Naive thymus-derived CD4-positive, alpha-beta T cell (primary cell): ENCODE measurements at regions not wholly inside any gene's neighbourhood (a gene's known extent, or its start where the extent isn't known, plus 50 kb on each side); places are given as distances from the start of the nearest gene placed in this dataset.

Source experiments
- ATAC-seq: fragments of 150-1000 bp; cut with Tn5 transposase; 2 replicates; pipeline ENCODE4 v1.10.0; 2021; ENCODE audit warnings: mild to moderate bottlenecking, moderate library complexity
- CTCF ChIA-PET: fragments of 350-600 bp; sonication (Branson Sonifier 250); formaldehyde crosslinking; loops from one replicate; lab custom pipeline; 2021; ENCODE audit warnings: antibody characterized with exemption; lab: Charles Lee
- POLR2A ChIA-PET: fragments of 350-600 bp; sonication (Branson Sonifier 250); formaldehyde crosslinking; loops from one replicate; lab custom pipeline; 2021; ENCODE audit warnings: antibody characterized with exemption, inconsistent platforms; lab: Charles Lee
- DNase-seq, 9 donors: peaks; one replicate each; pipeline versions ENCODE4 v3.0.0 to v3.0.0-alpha.2; 2020 to 2022; ENCODE audit warnings: mixed read lengths in 1 of 9
- H3K27ac ChIP-seq: one replicate; pipeline ENCODE4 v1.7.0; 2013; ENCODE audit warnings: mild to moderate bottlenecking, low read depth, low read length, moderate library complexity
- H3K27me3 ChIP-seq, 2 donors: one replicate each; pipeline ENCODE4 v1.7.0; 2013; ENCODE audit warnings: low read length in 2 of 2, mild to moderate bottlenecking in 2 of 2, moderate library complexity in 2 of 2; ENCODE audit not compliant: control insufficient read depth in 2 of 2, insufficient read depth in 2 of 2
- H3K36me3 ChIP-seq, 3 experiments: 1 replicate in 2 of 3; 2 replicates in 1 of 3; pipeline ENCODE4 v1.7.0; 2013; ENCODE audit warnings: low read length in 3 of 3, mild to moderate bottlenecking in 3 of 3, moderate library complexity in 1 of 3; ENCODE audit not compliant: insufficient read depth in 3 of 3, control insufficient read depth in 2 of 3
- H3K4me1 ChIP-seq, 2 donors: one replicate each; pipeline ENCODE4 v1.7.0; 2013; ENCODE audit warnings: low read length in 2 of 2, mild to moderate bottlenecking in 2 of 2, moderate library complexity in 1 of 2; ENCODE audit not compliant: control insufficient read depth in 2 of 2, insufficient read depth in 2 of 2
- H3K4me3 ChIP-seq: 2 replicates; pipeline ENCODE4 v1.7.0; 2013; ENCODE audit warnings: mild to moderate bottlenecking, low read length
- H3K9me3 ChIP-seq, 3 experiments: 1 replicate in 2 of 3; 2 replicates in 1 of 3; pipeline ENCODE4 v1.7.0; 2013; ENCODE audit warnings: low read length in 3 of 3; ENCODE audit not compliant: control insufficient read depth in 2 of 3
- H3K27ac Mint-ChIP-seq, 9 donors: one replicate each; pipeline ENCODE4 v1.8.0; 2020 to 2022; ENCODE audit warnings: mixed read lengths in 9 of 9, mild to moderate bottlenecking in 8 of 9, moderate library complexity in 5 of 9, inconsistent platforms in 2 of 9
- H3K27me3 Mint-ChIP-seq, 5 donors: one replicate each; pipeline ENCODE4 v1.8.0; 2021 to 2022; ENCODE audit warnings: mixed read lengths in 5 of 5, mild to moderate bottlenecking in 1 of 5
- H3K36me3 Mint-ChIP-seq, 5 donors: one replicate each; pipeline ENCODE4 v1.8.0; 2020 to 2022; ENCODE audit warnings: mixed read lengths in 5 of 5, mild to moderate bottlenecking in 3 of 5, inconsistent platforms in 1 of 5
- H3K4me1 Mint-ChIP-seq, 7 donors: one replicate each; pipeline ENCODE4 v1.8.0; 2020 to 2022; ENCODE audit warnings: mixed read lengths in 7 of 7, mild to moderate bottlenecking in 3 of 7, inconsistent platforms in 1 of 7
- H3K4me3 Mint-ChIP-seq, 10 donors: one replicate each; pipeline ENCODE4 v1.8.0; 2020 to 2022; ENCODE audit warnings: mild to moderate bottlenecking in 10 of 10, mixed read lengths in 10 of 10, moderate library complexity in 6 of 10, inconsistent platforms in 2 of 10
- H3K9me3 Mint-ChIP-seq, 11 donors: one replicate each; pipeline ENCODE4 v1.8.0; 2020 to 2022; ENCODE audit warnings: mixed read lengths in 11 of 11, mild to moderate bottlenecking in 4 of 11, inconsistent platforms in 1 of 11, moderate library complexity in 1 of 11
- intact Hi-C, 2 donors: fragments of 100-400 bp; cut with micrococcal nuclease; formaldehyde crosslinking; loops; one replicate each; pipeline ENCODE4 v1.15.1; 2023

- no peaks in the 10 kb centered on the region for H3K27me3 ChIP-seq
- no peaks in the 10 kb centered on the region for H3K4me1 ChIP-seq
- no peak overlapping the region for H3K4me3 ChIP-seq
- DNase-seq (no peak), ATAC-seq (no peak)
- no peaks in the 10 kb centered on the region for H3K9me3 ChIP-seq
- peaks cover 0 to 1% (median 0%) of the 10 kb centered on the region in 11 donors for H3K9me3 Mint-ChIP-seq
- ChIA-PET CTCF (no interaction called here), POLR2A (no interaction called here)
- H3K36me3 ChIP-seq, result no peaks in the 10 kb centered on the region
- no peaks in the 10 kb centered on the region for H3K27me3 Mint-ChIP-seq
- intact Hi-C loops, result no loop called here
- no peaks in the 10 kb centered on the region for H3K4me1 Mint-ChIP-seq
- H3K4me3 Mint-ChIP-seq, result no peak overlapping the region
- no peak overlapping the region for H3K27ac Mint-ChIP-seq
- no peaks in the 10 kb centered on the region for H3K36me3 Mint-ChIP-seq
- no peak overlapping the region for H3K27ac ChIP-seq
These were observed 1090.3 kb downstream of the HACE1 start for GRCh38 chr6:103769431-103769830.

GRCh38 chr6:103750603-103751002 is 1109.1 kb downstream of the HACE1 start:
- DNase-seq, result no peak
- Mint-ChIP-seq H3K27ac (no peak overlapping the region), H3K9me3 (peaks cover 0 to 3% (median 0%) of the 10 kb centered on the region in 11 donors), H3K27me3 (no peaks in the 10 kb centered on the region), H3K36me3 (no peaks in the 10 kb centered on the region), H3K4me3 (no peak overlapping the region), H3K4me1 (no peaks in the 10 kb centered on the region)
- H3K27me3 ChIP-seq, result no peaks in the 10 kb centered on the region
- no peaks in the 10 kb centered on the region for H3K9me3 ChIP-seq
- intact Hi-C loops, result no loop called here
- CTCF ChIA-PET, result no interaction called here
- ATAC-seq, result no peak
- no peak overlapping the region for H3K27ac ChIP-seq
- no peaks in the 10 kb centered on the region for H3K4me1 ChIP-seq
- no peak overlapping the region for H3K4me3 ChIP-seq
- H3K36me3 ChIP-seq, result no peaks in the 10 kb centered on the region
- POLR2A ChIA-PET, result no interaction called here

GRCh38 chr6:103734016-103734415 is 1125.7 kb downstream of the HACE1 start:
- DNase-seq (no peak), ATAC-seq (no peak)
- intact Hi-C loops, result no loop called here
- Mint-ChIP-seq H3K4me1 (no peaks in the 10 kb centered on the region), H3K27me3 (no peaks in the 10 kb centered on the region), H3K4me3 (no peak overlapping the region), H3K27ac (no peak overlapping the region), H3K36me3 (no peaks in the 10 kb centered on the region), H3K9me3 (peaks cover 0 to 16% (median 3%) of the 10 kb centered on the region in 11 donors)
- H3K27me3 ChIP-seq, result no peaks in the 10 kb centered on the region
- ChIA-PET POLR2A (no interaction called here), CTCF (no interaction called here)
- no peaks in the 10 kb centered on the region for H3K4me1 ChIP-seq
- H3K9me3 ChIP-seq, result no peaks in the 10 kb centered on the region
- H3K4me3 ChIP-seq, result no peak overlapping the region
- no peak overlapping the region for H3K27ac ChIP-seq
- H3K36me3 ChIP-seq, result no peaks in the 10 kb centered on the region

- CTCF ChIA-PET, result no interaction called here
- no peaks in the 10 kb centered on the region for H3K27me3 ChIP-seq
- intact Hi-C loops, result no loop called here
These were observed 1130.1 kb downstream of the HACE1 start for GRCh38 chr6:103729658-103730057.

GRCh38 chr6:103723438-103724322 is 1136.0 kb downstream of the HACE1 start:
- no peak overlapping the region for H3K4me3 ChIP-seq
- CTCF ChIA-PET, result no interaction called here
- no peaks in the 10 kb centered on the region for H3K36me3 Mint-ChIP-seq
- H3K4me1 ChIP-seq, result no peaks in the 10 kb centered on the region
- H3K4me1 Mint-ChIP-seq, result no peaks in the 10 kb centered on the region
- H3K27ac ChIP-seq, result no peak overlapping the region
- POLR2A ChIA-PET, result no interaction called here
- no peak for DNase-seq
- intact Hi-C loops, result no loop called here
- H3K27ac Mint-ChIP-seq, result no peak overlapping the region
- no peak overlapping the region for H3K4me3 Mint-ChIP-seq
- peaks cover 0 to 6% (median 0%) of the 10 kb centered on the region in 11 donors for H3K9me3 Mint-ChIP-seq
- H3K9me3 ChIP-seq, result no peaks in the 10 kb centered on the region
- ATAC-seq, result no peak
- no peaks in the 10 kb centered on the region for H3K27me3 Mint-ChIP-seq
- no peaks in the 10 kb centered on the region for H3K27me3 ChIP-seq
- no peaks in the 10 kb centered on the region for H3K36me3 ChIP-seq

More at GRCh38 chr6:103729658-103730057, 1130.1 kb downstream of the HACE1 start:
- H3K36me3 ChIP-seq, result no peaks in the 10 kb centered on the region
- DNase-seq (no peak), ATAC-seq (no peak)
- H3K9me3 ChIP-seq, result no peaks in the 10 kb centered on the region
- H3K9me3 Mint-ChIP-seq, result peaks cover 0 to 6% (median 0%) of the 10 kb centered on the region in 11 donors
- no peaks in the 10 kb centered on the region for H3K4me1 Mint-ChIP-seq
- no peak overlapping the region for H3K27ac Mint-ChIP-seq
- H3K4me3 ChIP-seq, result no peak overlapping the region
- no peaks in the 10 kb centered on the region for H3K36me3 Mint-ChIP-seq
- POLR2A ChIA-PET, result no interaction called here
- no peak overlapping the region for H3K27ac ChIP-seq
- H3K4me1 ChIP-seq, result no peaks in the 10 kb centered on the region
- H3K4me3 Mint-ChIP-seq, result no peak overlapping the region
- H3K27me3 Mint-ChIP-seq, result no peaks in the 10 kb centered on the region

- H3K9me3 Mint-ChIP-seq, result peaks cover 0 to 6% (median 0%) of the 10 kb centered on the region in 11 donors
- POLR2A ChIA-PET, result no interaction called here
- H3K36me3 ChIP-seq, result no peaks in the 10 kb centered on the region
These were observed 1137.0 kb downstream of the HACE1 start for GRCh38 chr6:103722683-103723082.

GRCh38 chr6:103721923-103722322 is 1137.8 kb downstream of the HACE1 start:
- no peak overlapping the region for H3K27ac Mint-ChIP-seq
- DNase-seq (no peak), ATAC-seq (no peak)
- Histone ChIP-seq H3K4me1 (no peaks in the 10 kb centered on the region), H3K9me3 (no peaks in the 10 kb centered on the region), H3K4me3 (no peak overlapping the region), H3K27ac (no peak overlapping the region), H3K36me3 (no peaks in the 10 kb centered on the region), H3K27me3 (no peaks in the 10 kb centered on the region)
- H3K4me3 Mint-ChIP-seq, result no peak overlapping the region
- H3K27me3 Mint-ChIP-seq, result no peaks in the 10 kb centered on the region
- H3K36me3 Mint-ChIP-seq, result no peaks in the 10 kb centered on the region
- H3K4me1 Mint-ChIP-seq, result no peaks in the 10 kb centered on the region
- POLR2A ChIA-PET, result no interaction called here
- CTCF ChIA-PET, result no interaction called here
- intact Hi-C loops, result no loop called here
- peaks cover 0 to 6% (median 0%) of the 10 kb centered on the region in 11 donors for H3K9me3 Mint-ChIP-seq

More at GRCh38 chr6:103722683-103723082, 1137.0 kb downstream of the HACE1 start:
- no peaks in the 10 kb centered on the region for H3K9me3 ChIP-seq
- H3K27me3 Mint-ChIP-seq, result no peaks in the 10 kb centered on the region
- H3K4me3 ChIP-seq, result no peak overlapping the region
- CTCF ChIA-PET, result no interaction called here
- H3K27ac ChIP-seq, result no peak overlapping the region
- H3K4me1 Mint-ChIP-seq, result no peaks in the 10 kb centered on the region
- intact Hi-C loops, result no loop called here
- no peaks in the 10 kb centered on the region for H3K4me1 ChIP-seq
- no peaks in the 10 kb centered on the region for H3K36me3 Mint-ChIP-seq
- H3K4me3 Mint-ChIP-seq, result no peak overlapping the region
- no peak overlapping the region for H3K27ac Mint-ChIP-seq
- ATAC-seq (no peak), DNase-seq (no peak)
- no peaks in the 10 kb centered on the region for H3K27me3 ChIP-seq
